IPS-18a (cell line): ENCODE measurements at regions not wholly inside any gene's neighbourhood (a gene's known extent, or its start where the extent isn't known, plus 50 kb on each side); places are given as distances from the start of the nearest gene placed in this dataset.

Source experiments
- H3K27ac ChIP-seq: one replicate; pipeline ENCODE4 v1.5.1; 2013; ENCODE audit warnings: low read length
- H3K27me3 ChIP-seq: one replicate; pipeline ENCODE4 v1.6.1; 2013; ENCODE audit warnings: mild to moderate bottlenecking, low read length; ENCODE audit not compliant: control insufficient read depth, insufficient read depth
- H3K36me3 ChIP-seq: one replicate; pipeline ENCODE4 v1.6.1; 2013; ENCODE audit warnings: low read depth, low read length; ENCODE audit not compliant: control insufficient read depth
- H3K4me1 ChIP-seq: one replicate; pipeline ENCODE4 v1.6.1; 2013; ENCODE audit warnings: low read depth, low read length; ENCODE audit not compliant: control insufficient read depth
- H3K4me3 ChIP-seq: one replicate; pipeline ENCODE4 v1.5.1; 2013; ENCODE audit warnings: low read length
- H3K9ac ChIP-seq: one replicate; pipeline ENCODE4 v1.6.1; 2013; ENCODE audit warnings: mild to moderate bottlenecking, low read length, moderate library complexity
- H3K9me3 ChIP-seq: one replicate; pipeline ENCODE4 v1.6.1; 2013; ENCODE audit warnings: low read depth, low read length; ENCODE audit not compliant: control insufficient read depth

GRCh38 chrX:42992199-42992943 lies 214.4 kb upstream of the PPP1R2C start:
- Histone ChIP-seq H3K9ac (no peak overlapping the region), H3K4me3 (no peak overlapping the region), H3K36me3 (no peaks in the 10 kb centered on the region), H3K27me3 (no peaks in the 10 kb centered on the region), H3K9me3 (peaks cover 21% of the 10 kb centered on the region), H3K4me1 (peaks cover 18% of the 10 kb centered on the region), H3K27ac (no peak overlapping the region)

GRCh38 chrX:42996861-42997260 lies 218.9 kb upstream of the PPP1R2C start:
- Histone ChIP-seq H3K27ac (no peak overlapping the region), H3K9me3 (peaks cover 25% of the 10 kb centered on the region), H3K9ac (no peak overlapping the region), H3K36me3 (no peaks in the 10 kb centered on the region), H3K27me3 (no peaks in the 10 kb centered on the region), H3K4me3 (no peak overlapping the region), H3K4me1 (peaks cover 13% of the 10 kb centered on the region)

- Histone ChIP-seq H3K4me3 (no peak overlapping the region), H3K9me3 (peaks cover 20% of the 10 kb centered on the region), H3K9ac (no peak overlapping the region), H3K4me1 (no peaks in the 10 kb centered on the region), H3K27ac (no peak overlapping the region), H3K36me3 (no peaks in the 10 kb centered on the region), H3K27me3 (no peaks in the 10 kb centered on the region)
Measured at GRCh38 chrX:43000121-43000520, 222.2 kb upstream of the PPP1R2C start.

GRCh38 chrX:43002526-43003203 lies 224.7 kb upstream of the PPP1R2C start:
- no peak overlapping the region for H3K27ac ChIP-seq
- H3K4me3 ChIP-seq = no peak overlapping the region
- H3K36me3 ChIP-seq = no peaks in the 10 kb centered on the region
- H3K27me3 ChIP-seq = no peaks in the 10 kb centered on the region
- H3K4me1 ChIP-seq = peaks cover 17% of the 10 kb centered on the region
- peaks cover 19% of the 10 kb centered on the region for H3K9me3 ChIP-seq
- H3K9ac ChIP-seq = no peak overlapping the region

- peaks cover 20% of the 10 kb centered on the region for H3K9me3 ChIP-seq
- peaks cover 21% of the 10 kb centered on the region for H3K4me1 ChIP-seq
- no peak overlapping the region for H3K27ac ChIP-seq
- no peaks in the 10 kb centered on the region for H3K36me3 ChIP-seq
- no peak overlapping the region for H3K4me3 ChIP-seq
- no peak overlapping the region for H3K9ac ChIP-seq
- no peaks in the 10 kb centered on the region for H3K27me3 ChIP-seq
Measured at GRCh38 chrX:43003204-43003565, 225.2 kb upstream of the PPP1R2C start.

- Histone ChIP-seq H3K27ac (no peak overlapping the region), H3K36me3 (no peaks in the 10 kb centered on the region), H3K9me3 (peaks cover 25% of the 10 kb centered on the region), H3K4me1 (peaks cover 27% of the 10 kb centered on the region), H3K27me3 (no peaks in the 10 kb centered on the region), H3K4me3 (no peak overlapping the region), H3K9ac (no peak overlapping the region)
Measured at GRCh38 chrX:43003939-43004338, 226.0 kb upstream of the PPP1R2C start.

GRCh38 chrX:43005561-43005960 lies 227.6 kb upstream of the PPP1R2C start:
- Histone ChIP-seq H3K4me1 (peaks cover 27% of the 10 kb centered on the region), H3K36me3 (no peaks in the 10 kb centered on the region), H3K9me3 (peaks cover 25% of the 10 kb centered on the region), H3K27me3 (no peaks in the 10 kb centered on the region), H3K27ac (peak overlapping the region; percentile 64), H3K9ac (no peak overlapping the region), H3K4me3 (no peak overlapping the region)

GRCh38 chrX:43008356-43008755 lies 230.4 kb upstream of the PPP1R2C start:
- H3K36me3 ChIP-seq = no peaks in the 10 kb centered on the region
- H3K27me3 ChIP-seq = no peaks in the 10 kb centered on the region
- peaks cover 27% of the 10 kb centered on the region for H3K4me1 ChIP-seq
- H3K9me3 ChIP-seq = peaks cover 39% of the 10 kb centered on the region
- no peak overlapping the region for H3K9ac ChIP-seq
- peak overlapping the region; percentile 56 for H3K27ac ChIP-seq
- no peak overlapping the region for H3K4me3 ChIP-seq

- Histone ChIP-seq H3K9ac (no peak overlapping the region), H3K36me3 (no peaks in the 10 kb centered on the region)
Measured at GRCh38 chrX:43016021-43016420, 238.1 kb upstream of the PPP1R2C start.

GRCh38 chrX:43018031-43018430 lies 240.1 kb upstream of the PPP1R2C start:
- Histone ChIP-seq H3K9me3 (peaks cover 42% of the 10 kb centered on the region), H3K36me3 (no peaks in the 10 kb centered on the region), H3K9ac (no peak overlapping the region), H3K27ac (no peak overlapping the region), H3K4me1 (no peaks in the 10 kb centered on the region), H3K27me3 (no peaks in the 10 kb centered on the region), H3K4me3 (no peak overlapping the region)

More at GRCh38 chrX:43016021-43016420, 238.1 kb upstream of the PPP1R2C start:
- Histone ChIP-seq H3K9me3 (peaks cover 46% of the 10 kb centered on the region), H3K27me3 (no peaks in the 10 kb centered on the region), H3K4me1 (no peaks in the 10 kb centered on the region), H3K4me3 (no peak overlapping the region), H3K27ac (no peak overlapping the region)

- Histone ChIP-seq H3K4me3 (no peak overlapping the region), H3K36me3 (no peaks in the 10 kb centered on the region), H3K9me3 (peaks cover 42% of the 10 kb centered on the region), H3K27ac (no peak overlapping the region), H3K27me3 (no peaks in the 10 kb centered on the region), H3K9ac (no peak overlapping the region), H3K4me1 (no peaks in the 10 kb centered on the region)
Measured at GRCh38 chrX:43019021-43019420, 241.1 kb upstream of the PPP1R2C start.

GRCh38 chrX:43025806-43026315 lies 247.9 kb upstream of the PPP1R2C start:
- Histone ChIP-seq H3K9me3 (peaks cover 35% of the 10 kb centered on the region), H3K27ac (no peak overlapping the region)

More at GRCh38 chrX:43025806-43026315, 247.9 kb upstream of the PPP1R2C start:
- H3K36me3 ChIP-seq = no peaks in the 10 kb centered on the region
- H3K4me1 ChIP-seq = no peaks in the 10 kb centered on the region
- no peak overlapping the region for H3K4me3 ChIP-seq
- H3K9ac ChIP-seq = no peak overlapping the region
- H3K27me3 ChIP-seq = no peaks in the 10 kb centered on the region
